Activated naive CD4-positive, alpha-beta T cell treated with anti-CD3 and anti-CD28 coated beads for 36 hours (primary cell): ENCODE measurements at regions not wholly inside any gene's neighbourhood (a gene's known extent, or its start where the extent isn't known, plus 50 kb on each side); places are given as distances from the start of the nearest gene placed in this dataset.
"Not testable (repeated sequence)": the region's sequence is repeated elsewhere in the genome, so short reads cannot be mapped to it uniquely, and the experiment has no call there.

Source experiments
- CTCF ChIA-PET: fragments of 350-600 bp; sonication (Branson Sonifier 250); formaldehyde crosslinking; loops from one replicate; lab custom pipeline; 2021; ENCODE audit warnings: antibody characterized with exemption; lab: Charles Lee
- DNase-seq: peaks from one replicate; pipeline ENCODE4 v3.0.0-alpha.2; 2020
- H3K27ac Mint-ChIP-seq: one replicate; pipeline ENCODE4 v1.8.0; 2021; ENCODE audit warnings: mild to moderate bottlenecking, mixed read lengths
- H3K27me3 Mint-ChIP-seq: one replicate; pipeline ENCODE4 v1.8.0; 2021; ENCODE audit warnings: low read depth, mixed read lengths
- H3K36me3 Mint-ChIP-seq: one replicate; pipeline ENCODE4 v1.8.0; 2021; ENCODE audit warnings: low read depth, mixed read lengths
- H3K4me1 Mint-ChIP-seq: one replicate; pipeline ENCODE4 v1.8.0; 2021; ENCODE audit warnings: low read depth, mixed read lengths
- H3K4me3 Mint-ChIP-seq: one replicate; pipeline ENCODE4 v1.8.0; 2021; ENCODE audit warnings: mild to moderate bottlenecking, moderate library complexity, mixed read lengths
- H3K9me3 Mint-ChIP-seq: one replicate; pipeline ENCODE4 v1.8.0; 2021; ENCODE audit warnings: mixed read lengths
- intact Hi-C: fragments of 100-400 bp; cut with micrococcal nuclease; formaldehyde crosslinking; loops from one replicate; pipeline ENCODE4 v1.15.1; 2023

- H3K4me3 Mint-ChIP-seq, H3K9me3 Mint-ChIP-seq, DNase-seq, H3K36me3 Mint-ChIP-seq, H3K4me1 Mint-ChIP-seq, CTCF ChIA-PET, H3K27ac Mint-ChIP-seq, H3K27me3 Mint-ChIP-seq, intact Hi-C loops: not testable (repeated sequence)
Observed at GRCh38 chr2:89234818-89235466, 543.5 kb downstream of the RPIA start.

- intact Hi-C loops, H3K27me3 Mint-ChIP-seq, H3K4me3 Mint-ChIP-seq, DNase-seq, H3K9me3 Mint-ChIP-seq, CTCF ChIA-PET, H3K36me3 Mint-ChIP-seq, H3K27ac Mint-ChIP-seq, H3K4me1 Mint-ChIP-seq: not testable (repeated sequence)
Observed at GRCh38 chr2:89236832-89237450, 545.5 kb downstream of the RPIA start.

GRCh38 chr2:89237783-89238182 lies 546.3 kb downstream of the RPIA start:
- CTCF ChIA-PET, intact Hi-C loops, DNase-seq, H3K9me3 Mint-ChIP-seq, H3K27ac Mint-ChIP-seq, H3K4me1 Mint-ChIP-seq, H3K4me3 Mint-ChIP-seq, H3K27me3 Mint-ChIP-seq, H3K36me3 Mint-ChIP-seq: not testable (repeated sequence)

- H3K4me3 Mint-ChIP-seq, H3K27ac Mint-ChIP-seq, H3K27me3 Mint-ChIP-seq, intact Hi-C loops, CTCF ChIA-PET, H3K9me3 Mint-ChIP-seq, H3K4me1 Mint-ChIP-seq, H3K36me3 Mint-ChIP-seq: not testable (repeated sequence)
- peak; percentile 14 for DNase-seq
Observed at GRCh38 chr2:89243114-89243700, 551.7 kb downstream of the RPIA start.

- intact Hi-C loops, DNase-seq, H3K27me3 Mint-ChIP-seq, H3K27ac Mint-ChIP-seq, H3K9me3 Mint-ChIP-seq, H3K4me1 Mint-ChIP-seq, H3K4me3 Mint-ChIP-seq, CTCF ChIA-PET, H3K36me3 Mint-ChIP-seq: not testable (repeated sequence)
Observed at GRCh38 chr2:89244407-89244806, 552.9 kb downstream of the RPIA start.

- CTCF ChIA-PET: interaction anchor here (0.6 kb wide), 1 partner anchor 425 kb away, joined by 7 read pairs; no protein-coding TSS in a partner anchor
- H3K4me3 Mint-ChIP-seq, intact Hi-C loops, H3K27me3 Mint-ChIP-seq, H3K4me1 Mint-ChIP-seq, H3K36me3 Mint-ChIP-seq, H3K9me3 Mint-ChIP-seq, DNase-seq, H3K27ac Mint-ChIP-seq: not testable (repeated sequence)
Observed at GRCh38 chr2:89245478-89245877, 554.0 kb downstream of the RPIA start.

GRCh38 chr2:89246027-89246426 lies 554.6 kb downstream of the RPIA start:
- H3K27ac Mint-ChIP-seq, H3K36me3 Mint-ChIP-seq, H3K4me1 Mint-ChIP-seq, DNase-seq, H3K27me3 Mint-ChIP-seq, H3K9me3 Mint-ChIP-seq, H3K4me3 Mint-ChIP-seq, intact Hi-C loops: not testable (repeated sequence)
- CTCF ChIA-PET: interaction anchor here (0.6 kb wide), 1 partner anchor 425 kb away, joined by 7 read pairs; no protein-coding TSS in a partner anchor

GRCh38 chr2:89246620-89247019 lies 555.1 kb downstream of the RPIA start:
- CTCF ChIA-PET, DNase-seq, H3K4me1 Mint-ChIP-seq, H3K9me3 Mint-ChIP-seq, H3K36me3 Mint-ChIP-seq, intact Hi-C loops, H3K4me3 Mint-ChIP-seq, H3K27me3 Mint-ChIP-seq, H3K27ac Mint-ChIP-seq: not testable (repeated sequence)

- H3K27ac Mint-ChIP-seq, H3K36me3 Mint-ChIP-seq, H3K4me1 Mint-ChIP-seq, H3K27me3 Mint-ChIP-seq, intact Hi-C loops, H3K4me3 Mint-ChIP-seq, H3K9me3 Mint-ChIP-seq, DNase-seq, CTCF ChIA-PET: not testable (repeated sequence)
Observed at GRCh38 chr2:89255013-89255412, 563.5 kb downstream of the RPIA start.

GRCh38 chr2:89273443-89273842 lies 582.0 kb downstream of the RPIA start:
- H3K36me3 Mint-ChIP-seq, DNase-seq, intact Hi-C loops, H3K27me3 Mint-ChIP-seq, CTCF ChIA-PET, H3K27ac Mint-ChIP-seq, H3K4me3 Mint-ChIP-seq, H3K4me1 Mint-ChIP-seq, H3K9me3 Mint-ChIP-seq: not testable (repeated sequence)

GRCh38 chr2:89280536-89280935 lies 589.1 kb downstream of the RPIA start:
- H3K4me3 Mint-ChIP-seq: not testable (repeated sequence)

GRCh38 chr2:89286448-89287080 lies 595.1 kb downstream of the RPIA start:
- H3K27ac Mint-ChIP-seq, DNase-seq, H3K27me3 Mint-ChIP-seq, intact Hi-C loops, H3K36me3 Mint-ChIP-seq, H3K4me1 Mint-ChIP-seq, CTCF ChIA-PET, H3K4me3 Mint-ChIP-seq, H3K9me3 Mint-ChIP-seq: not testable (repeated sequence)

More at GRCh38 chr2:89280536-89280935, 589.1 kb downstream of the RPIA start:
- H3K27ac Mint-ChIP-seq, H3K36me3 Mint-ChIP-seq, H3K4me1 Mint-ChIP-seq, H3K9me3 Mint-ChIP-seq, H3K27me3 Mint-ChIP-seq, DNase-seq, intact Hi-C loops, CTCF ChIA-PET: not testable (repeated sequence)

- intact Hi-C loops, H3K4me1 Mint-ChIP-seq, H3K36me3 Mint-ChIP-seq, H3K4me3 Mint-ChIP-seq, H3K9me3 Mint-ChIP-seq, DNase-seq, CTCF ChIA-PET, H3K27ac Mint-ChIP-seq, H3K27me3 Mint-ChIP-seq: not testable (repeated sequence)
Observed at GRCh38 chr2:89287084-89287483, 595.6 kb downstream of the RPIA start.
